H54 (cell line): ENCODE measurements at regions not wholly inside any gene's neighbourhood (a gene's known extent, or its start where the extent isn't known, plus 50 kb on each side); places are given as distances from the start of the nearest gene placed in this dataset.
"Not testable (repeated sequence)": the region's sequence is repeated elsewhere in the genome, so short reads cannot be mapped to it uniquely, and the experiment has no call there.

Experiments
- DNase-seq: peaks from one replicate; pipeline ENCODE4 v3.0.0; 2011; ENCODE audit warnings: low spot score, mixed read lengths; ENCODE audit not compliant: insufficient read length
- FAIRE-seq: peaks from 3 replicates; lab custom pipeline; 2011; peaks lifted over from hg19 to GRCh38; lab: Jason Lieb, UNC
- POLR2A ChIP-seq: IDR thresholded peaks from 2 replicates; pipeline ENCODE4 v1.6.1; 2011; ENCODE audit warnings: low read depth, mild to moderate bottlenecking, low read length

DNA sequence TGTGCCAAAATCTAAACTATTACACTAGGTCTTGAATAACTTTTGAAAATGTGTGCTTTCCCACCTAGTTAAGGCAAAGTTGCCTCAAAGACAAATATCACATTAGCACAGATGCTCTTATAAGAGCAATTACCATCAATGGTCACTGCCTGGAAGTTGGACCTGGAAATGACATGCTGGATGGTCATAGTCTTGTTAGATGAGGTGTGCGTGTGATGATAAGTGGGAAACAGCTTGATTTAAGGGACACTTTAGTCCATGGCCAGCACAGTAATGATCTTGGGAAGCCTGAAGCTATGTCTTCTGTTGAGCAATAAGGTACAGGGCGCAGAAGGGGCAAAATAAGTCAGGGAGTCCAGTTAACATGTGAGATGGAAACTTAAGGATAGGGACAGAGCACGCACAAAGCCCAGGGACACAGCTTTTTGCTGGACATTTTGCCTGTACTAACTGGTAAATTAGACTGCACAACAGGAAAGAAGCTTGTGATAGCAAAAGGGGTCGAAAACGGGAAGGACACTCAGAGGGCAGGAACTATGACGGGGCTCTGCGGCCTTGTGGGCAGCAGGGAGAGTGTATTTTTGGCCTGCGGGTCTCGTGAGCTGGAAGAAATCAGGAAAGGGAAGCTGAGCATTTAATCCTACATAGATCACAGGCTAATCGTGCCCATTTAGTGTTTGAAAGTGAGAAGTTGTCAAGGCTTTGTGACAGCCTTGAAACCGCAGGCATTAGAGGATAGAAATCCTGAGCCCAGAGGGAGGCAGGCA, 66.7 kb upstream of the BMP2 start:
- FAIRE-seq (no peak), DNase-seq (no peak)
- no peak for TF ChIP-seq POLR2A

DNA sequence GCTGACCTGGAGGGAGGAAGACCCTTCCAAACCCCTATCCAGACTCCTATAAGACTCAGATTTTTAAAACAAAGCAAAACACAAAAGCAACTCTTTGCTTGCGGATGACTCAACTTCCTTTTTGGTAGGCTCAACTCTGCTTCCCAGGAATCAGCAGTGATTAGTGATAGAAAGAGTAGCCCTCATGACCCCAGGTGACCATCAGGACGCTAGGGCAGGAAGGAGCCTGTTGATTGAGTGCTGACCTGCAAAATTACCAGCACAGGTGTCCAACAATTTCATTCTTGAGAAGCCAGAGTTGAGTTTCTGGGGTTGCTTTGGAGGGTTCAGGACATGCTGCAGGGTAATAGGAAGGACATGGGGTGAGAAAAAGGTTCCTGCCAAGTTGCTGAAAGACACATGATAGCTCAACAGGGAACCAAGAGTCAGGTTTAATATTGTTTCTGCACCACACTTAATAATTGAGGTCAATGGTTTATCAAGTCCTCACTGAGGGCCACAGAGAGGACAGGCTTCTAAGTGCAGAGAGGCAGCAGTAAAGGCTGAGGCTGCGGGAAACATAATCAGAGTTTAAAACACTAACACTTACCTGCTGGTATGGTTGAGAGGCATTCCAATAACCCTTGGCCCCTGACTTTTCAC, 67.4 kb upstream of the BMP2 start:
- FAIRE-seq (no peak), DNase-seq (no peak)
- TF ChIP-seq POLR2A = no peak

DNA sequence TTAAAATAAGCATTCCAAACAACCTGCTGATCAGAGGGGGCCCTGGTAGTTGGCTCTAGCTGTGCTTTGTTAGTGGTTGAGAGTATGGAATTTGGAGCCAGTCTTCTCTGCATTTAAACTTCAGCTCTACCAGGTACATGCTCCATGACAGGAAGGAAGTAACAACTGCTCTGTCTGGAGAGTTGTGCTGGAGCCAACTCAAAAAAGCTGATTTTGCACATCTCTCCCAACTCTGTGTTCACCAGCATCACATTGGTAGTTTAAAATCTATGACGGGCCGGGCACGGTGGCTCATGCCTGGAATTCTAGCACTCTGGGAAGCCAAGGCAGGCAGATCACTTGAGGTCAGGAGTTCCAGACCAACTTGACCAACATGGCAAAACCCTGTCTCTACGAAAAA, 68.8 kb upstream of the BMP2 start:
- DNase-seq (no peak), FAIRE-seq (no peak)
- TF ChIP-seq POLR2A = no peak

DNA sequence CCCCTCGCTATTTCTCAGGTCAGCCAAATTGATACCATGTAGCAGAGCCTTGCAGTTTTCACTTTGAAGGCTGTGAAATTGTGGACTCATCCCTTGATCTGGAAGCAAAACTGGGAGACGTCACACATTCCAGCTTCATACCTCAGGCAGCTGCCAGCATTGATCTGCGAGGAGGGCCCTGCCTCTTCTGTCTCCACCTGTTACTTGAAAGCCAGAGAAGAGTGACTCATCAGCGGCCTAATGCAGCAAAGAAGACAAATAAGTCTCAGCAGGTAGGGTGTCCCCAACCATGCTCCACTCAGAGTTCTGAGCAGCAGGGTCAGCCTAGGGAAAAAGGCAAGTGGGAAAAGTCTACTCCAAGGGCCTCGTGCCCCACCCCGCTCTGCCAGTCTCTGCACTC, 69.4 kb upstream of the BMP2 start:
- no peak for DNase-seq
- no peak for FAIRE-seq
- no peak for TF ChIP-seq POLR2A

DNA sequence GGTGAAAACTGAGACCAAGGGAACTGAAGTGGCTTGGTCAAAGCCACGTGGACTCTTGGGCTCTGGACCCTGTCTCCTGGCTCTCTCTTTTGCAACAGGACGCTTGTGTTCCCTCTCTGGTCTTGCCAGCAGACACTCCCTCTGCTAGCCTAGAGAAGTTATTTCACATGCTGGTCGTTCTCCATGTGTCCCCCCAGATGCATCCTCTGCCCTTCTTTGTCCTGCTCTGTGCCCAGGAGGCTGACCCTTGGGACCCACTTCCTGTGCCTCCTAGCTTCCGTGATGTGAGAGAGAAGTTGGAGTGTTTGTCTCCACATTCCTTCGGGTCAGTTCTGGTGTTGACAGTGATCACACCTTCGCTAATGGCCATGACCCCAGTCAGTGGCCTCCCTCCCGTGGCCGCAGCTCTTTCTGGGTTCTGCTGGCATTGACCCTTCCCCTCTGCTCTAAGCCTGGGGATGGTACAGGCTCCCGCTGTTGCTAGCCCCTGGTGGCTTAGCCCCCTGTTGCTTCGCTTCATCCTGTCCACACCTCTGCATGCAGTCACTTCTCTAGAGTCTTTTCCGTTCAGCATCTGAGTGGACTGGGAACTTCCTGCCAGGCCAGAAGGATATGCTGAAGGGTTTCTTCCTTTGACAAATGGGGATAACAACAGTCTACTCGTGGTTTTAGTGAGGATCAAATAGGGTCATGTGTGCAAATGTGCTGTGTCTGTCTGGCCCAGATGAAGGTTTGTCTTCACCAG, 70.1 kb upstream of the BMP2 start:
- no peak for TF ChIP-seq POLR2A
- no peak for DNase-seq
- no peak for FAIRE-seq

DNA sequence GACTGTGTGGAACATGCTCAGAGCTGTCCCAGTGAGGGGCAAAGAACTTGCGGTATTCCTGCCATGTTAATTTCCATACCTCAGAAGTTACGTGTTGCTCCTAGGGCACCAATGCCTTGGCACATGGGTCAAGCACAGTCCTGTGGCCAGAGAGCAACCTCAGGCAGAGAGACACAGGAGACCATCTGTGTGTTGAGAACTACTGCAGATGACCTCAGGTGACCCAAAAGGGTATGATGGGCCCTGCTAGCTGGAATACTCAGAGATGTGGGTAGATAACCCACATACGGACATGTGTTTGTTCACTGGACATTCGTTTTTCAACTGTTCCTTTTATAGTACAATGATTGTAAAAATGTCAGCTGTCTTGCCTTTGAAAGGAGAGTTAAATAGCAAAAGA, 71.5 kb upstream of the BMP2 start:
- no peak for TF ChIP-seq POLR2A
- DNase-seq (no peak), FAIRE-seq (no peak)

DNA sequence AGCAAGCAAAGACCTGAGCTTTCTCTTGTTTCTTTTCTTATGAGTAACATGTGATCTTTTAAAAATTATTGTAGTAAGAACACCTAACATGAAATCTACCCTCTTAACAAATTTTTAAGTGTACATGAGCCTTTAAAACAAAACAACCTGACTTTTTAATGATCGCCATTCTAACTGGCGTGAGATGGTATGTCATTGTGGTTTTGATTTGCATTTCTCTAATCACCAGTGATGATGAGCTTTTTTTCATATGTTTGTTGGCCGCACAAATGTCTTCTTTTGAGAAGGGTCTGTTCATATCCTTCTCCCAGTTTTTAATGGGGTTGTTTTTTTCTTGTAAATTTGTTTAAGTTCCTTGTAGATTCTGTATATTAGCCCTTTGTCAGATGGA, 73.7 kb upstream of the BMP2 start:
- not testable (repeated sequence) for FAIRE-seq, DNase-seq

DNA sequence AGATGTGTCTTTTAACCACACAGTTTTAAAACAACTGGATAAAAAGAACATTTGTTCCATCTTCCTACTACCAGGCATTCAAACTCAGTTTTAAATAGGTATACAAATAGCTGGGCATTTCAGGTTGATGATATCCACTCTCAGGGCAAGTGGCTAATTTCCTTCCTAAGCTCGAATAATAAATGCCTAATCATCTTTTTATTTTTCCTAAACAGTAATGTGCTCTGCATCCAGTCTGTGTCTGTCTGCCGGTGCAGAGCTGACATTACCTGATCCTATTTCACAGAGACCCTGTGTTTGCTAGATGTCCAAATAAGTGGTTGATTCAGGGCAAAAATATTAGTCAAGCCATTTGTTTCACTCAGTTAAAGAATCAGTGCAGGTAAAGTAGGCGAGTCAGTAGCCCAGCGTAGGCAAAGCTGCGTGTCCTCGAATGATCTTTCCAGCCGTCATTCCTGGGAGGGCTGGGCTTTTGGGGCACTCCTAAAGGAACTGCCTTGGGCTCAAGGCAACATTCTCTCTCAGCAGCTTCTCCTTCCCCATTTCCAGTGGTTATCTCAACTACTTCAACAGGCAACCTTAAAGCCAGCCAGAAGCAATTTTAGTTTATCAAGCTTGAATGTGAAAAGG, 74.2 kb upstream of the BMP2 start:
- TF ChIP-seq POLR2A = no peak
- FAIRE-seq = no peak
- no peak for DNase-seq

DNA sequence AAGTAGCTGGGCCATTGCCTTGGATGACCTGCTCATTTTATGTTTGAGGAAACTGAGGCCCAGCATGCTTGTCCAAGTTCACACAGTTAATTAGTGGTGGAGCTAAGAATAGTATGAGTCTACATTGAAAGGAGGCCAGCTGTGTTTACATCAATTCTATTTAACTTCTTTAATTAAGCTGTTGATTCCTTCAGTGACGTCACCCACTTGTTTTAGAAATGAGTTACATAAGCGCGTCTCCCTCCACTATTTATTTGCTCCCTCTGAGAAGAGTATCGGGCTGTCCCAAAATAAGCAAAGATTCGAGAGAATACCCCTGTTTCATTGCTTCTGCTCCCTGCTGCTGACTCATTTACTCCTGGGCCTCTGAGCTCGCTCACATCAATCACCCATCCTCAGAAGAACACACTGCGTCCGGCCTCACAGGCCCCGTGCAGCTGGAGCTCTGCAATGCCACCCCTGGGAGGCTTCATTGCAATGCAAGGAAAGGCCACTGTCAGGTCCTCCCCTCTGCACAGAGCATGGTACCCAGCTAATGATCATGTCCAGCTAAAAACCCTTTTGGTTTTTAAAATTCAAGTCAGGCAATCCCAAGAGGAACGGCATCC, 74.8 kb upstream of the BMP2 start:
- no peak for TF ChIP-seq POLR2A
- no peak for DNase-seq
- no peak for FAIRE-seq

DNA sequence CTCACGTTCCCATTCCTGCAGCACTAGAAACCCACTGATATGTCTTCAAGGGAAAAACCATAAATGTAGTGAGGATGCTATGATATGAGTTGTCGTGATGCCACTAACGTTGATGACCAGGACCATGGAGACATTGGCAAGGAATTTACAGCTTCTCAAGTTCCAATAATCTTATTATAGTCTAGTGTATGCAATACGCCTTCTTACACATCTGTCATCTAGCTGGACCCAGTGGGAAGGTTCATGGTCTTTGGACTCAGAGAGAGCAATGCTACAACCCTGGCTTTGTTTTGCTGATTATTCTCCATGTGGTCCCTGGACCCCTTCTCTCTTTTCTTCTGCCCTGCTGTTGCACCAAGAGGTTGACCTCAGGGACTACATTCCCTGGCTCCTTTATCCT, 76.0 kb upstream of the BMP2 start:
- DNase-seq (no peak), FAIRE-seq (no peak)
- TF ChIP-seq POLR2A = no peak

DNA sequence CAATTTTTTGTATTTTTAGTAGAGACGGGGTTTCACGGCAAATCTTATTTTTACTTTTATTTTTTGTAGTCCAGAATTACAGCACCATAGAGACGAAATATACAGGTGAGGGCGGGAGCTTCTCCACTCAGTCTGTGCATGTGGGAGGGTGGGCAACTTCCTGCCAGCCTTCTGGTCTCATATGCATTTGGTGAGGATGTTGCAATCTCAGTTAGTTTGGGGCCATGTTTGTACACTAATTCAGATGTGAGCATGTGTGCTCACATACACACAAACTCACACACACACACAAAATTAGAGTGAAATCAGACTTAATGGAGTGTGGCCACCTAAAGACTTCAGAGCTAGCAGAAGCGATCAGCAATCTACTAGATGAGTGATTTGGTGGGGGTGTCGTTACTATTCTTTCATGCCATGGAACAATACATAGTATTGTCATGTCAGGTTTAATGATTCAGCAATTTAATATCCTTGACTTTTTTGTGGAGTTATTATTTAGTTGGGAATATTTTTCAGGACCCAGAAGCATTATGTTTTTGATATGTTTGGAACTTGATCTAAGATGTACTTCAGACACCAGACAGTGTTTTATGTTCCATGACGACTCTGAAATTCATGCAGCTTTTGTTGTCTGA, 78.0 kb upstream of the BMP2 start:
- FAIRE-seq (no peak), DNase-seq (no peak)
- no peak for TF ChIP-seq POLR2A

DNA sequence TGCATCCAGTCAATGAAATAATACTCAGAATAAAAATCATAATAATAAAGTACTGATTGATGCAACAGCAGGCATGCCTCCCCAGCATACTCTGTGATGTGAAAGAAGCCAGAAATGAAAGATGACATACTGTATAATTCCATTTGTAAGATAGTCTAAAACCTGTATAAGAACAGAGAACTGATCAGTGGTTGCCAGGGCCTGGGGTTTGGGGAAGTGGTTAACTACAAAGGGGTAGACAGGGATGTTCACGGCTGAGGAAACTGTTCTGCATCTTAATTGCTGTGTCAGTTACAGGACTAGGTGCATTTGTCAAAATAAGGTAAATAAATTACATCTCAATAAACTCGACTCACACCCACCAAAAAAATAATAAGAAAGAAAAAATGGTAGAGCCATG, 81.3 kb upstream of the BMP2 start:
- DNase-seq (no peak), FAIRE-seq (no peak)
- no peak for TF ChIP-seq POLR2A

DNA sequence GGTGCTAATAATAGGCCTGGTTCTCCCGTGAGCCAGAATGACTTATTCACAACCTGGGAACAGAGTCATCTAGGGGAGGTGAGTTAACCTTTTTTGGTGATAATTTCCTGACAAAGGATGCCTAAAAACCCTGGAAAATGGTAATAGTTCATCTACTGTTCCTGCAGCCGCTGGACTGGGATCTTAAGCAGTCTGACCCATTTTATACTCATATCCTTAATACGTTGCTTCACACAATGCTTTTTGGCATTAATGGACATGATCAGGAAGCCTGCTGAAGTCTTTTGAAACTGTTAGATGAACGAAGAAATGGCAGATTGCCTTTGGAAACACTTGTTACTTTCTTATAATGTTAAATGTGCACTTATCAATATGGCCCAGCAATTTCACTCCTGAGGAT, 81.9 kb upstream of the BMP2 start:
- no peak for TF ChIP-seq POLR2A
- no peak for DNase-seq
- no peak for FAIRE-seq
